GM19025 (cell line): ENCODE measurements at regions not wholly inside any gene's neighbourhood (a gene's known extent, or its start where the extent isn't known, plus 50 kb on each side); places are given as distances from the start of the nearest gene placed in this dataset.
"Not testable (repeated sequence)": the region's sequence is repeated elsewhere in the genome, so short reads cannot be mapped to it uniquely, and the experiment has no call there.

Experiments used
- ATAC-seq: cut with Tn5 transposase; IDR thresholded peaks from one replicate; pipeline ENCODE4 v1.9.1; 2021; ENCODE audit warnings: mild to moderate bottlenecking, low read depth, moderate library complexity; ENCODE audit not compliant: unreplicated experiment

- ATAC-seq, result not testable (repeated sequence)
These were observed 186.7 kb downstream of the SPATA31A6 start for GRCh38 chr9:42370172-42370571.

GRCh38 chr9:42371417-42371816 is 188.0 kb downstream of the SPATA31A6 start:
- ATAC-seq, result not testable (repeated sequence)

- ATAC-seq, result not testable (repeated sequence)
These were observed 194.3 kb downstream of the SPATA31A6 start for GRCh38 chr9:42377530-42378417.

GRCh38 chr9:42378418-42378815 is 195.0 kb downstream of the SPATA31A6 start:
- no peak for ATAC-seq

GRCh38 chr9:42379602-42380001 is 196.1 kb downstream of the SPATA31A6 start:
- not testable (repeated sequence) for ATAC-seq

- ATAC-seq, result not testable (repeated sequence)
These were observed 201.1 kb downstream of the SPATA31A6 start for GRCh38 chr9:42384585-42384984.

GRCh38 chr9:42385574-42386120 is 202.2 kb downstream of the SPATA31A6 start:
- ATAC-seq, result not testable (repeated sequence)

GRCh38 chr9:42386477-42386876 is 203.0 kb downstream of the SPATA31A6 start:
- ATAC-seq, result no peak

GRCh38 chr9:42388146-42388690 is 204.8 kb downstream of the SPATA31A6 start:
- no peak for ATAC-seq

GRCh38 chr9:42388846-42389245 is 205.4 kb downstream of the SPATA31A6 start:
- ATAC-seq, result no peak

GRCh38 chr9:42392773-42393455 is 209.5 kb downstream of the SPATA31A6 start:
- not testable (repeated sequence) for ATAC-seq

- no peak for ATAC-seq
These were observed 212.9 kb downstream of the SPATA31A6 start for GRCh38 chr9:42396318-42396717.

GRCh38 chr9:42397336-42397735 is 213.9 kb downstream of the SPATA31A6 start:
- ATAC-seq, result not testable (repeated sequence)

GRCh38 chr9:42402919-42403318 is 219.5 kb downstream of the SPATA31A6 start:
- ATAC-seq, result not testable (repeated sequence)

- ATAC-seq, result not testable (repeated sequence)
These were observed 226.1 kb downstream of the SPATA31A6 start for GRCh38 chr9:42409581-42409980.

GRCh38 chr9:42412354-42412753 is 228.9 kb downstream of the SPATA31A6 start:
- not testable (repeated sequence) for ATAC-seq

GRCh38 chr9:42414865-42415264 is 231.4 kb downstream of the SPATA31A6 start:
- not testable (repeated sequence) for ATAC-seq

GRCh38 chr9:42419652-42420051 is 236.2 kb downstream of the SPATA31A6 start:
- ATAC-seq, result not testable (repeated sequence)

GRCh38 chr9:42420324-42420723 is 236.9 kb downstream of the SPATA31A6 start:
- peak; percentile 54 for ATAC-seq

- ATAC-seq, result not testable (repeated sequence)
These were observed 238.2 kb downstream of the SPATA31A6 start for GRCh38 chr9:42421630-42422029.
